ENCODE measurements at regions not wholly inside any gene's neighbourhood (a gene's known extent, or its start where the extent isn't known, plus 50 kb on each side); places are given as distances from the start of the nearest gene placed in this dataset.
"Not testable (repeated sequence)": the region's sequence is repeated elsewhere in the genome, so short reads cannot be mapped to it uniquely, and the experiment has no call there.

DNA sequence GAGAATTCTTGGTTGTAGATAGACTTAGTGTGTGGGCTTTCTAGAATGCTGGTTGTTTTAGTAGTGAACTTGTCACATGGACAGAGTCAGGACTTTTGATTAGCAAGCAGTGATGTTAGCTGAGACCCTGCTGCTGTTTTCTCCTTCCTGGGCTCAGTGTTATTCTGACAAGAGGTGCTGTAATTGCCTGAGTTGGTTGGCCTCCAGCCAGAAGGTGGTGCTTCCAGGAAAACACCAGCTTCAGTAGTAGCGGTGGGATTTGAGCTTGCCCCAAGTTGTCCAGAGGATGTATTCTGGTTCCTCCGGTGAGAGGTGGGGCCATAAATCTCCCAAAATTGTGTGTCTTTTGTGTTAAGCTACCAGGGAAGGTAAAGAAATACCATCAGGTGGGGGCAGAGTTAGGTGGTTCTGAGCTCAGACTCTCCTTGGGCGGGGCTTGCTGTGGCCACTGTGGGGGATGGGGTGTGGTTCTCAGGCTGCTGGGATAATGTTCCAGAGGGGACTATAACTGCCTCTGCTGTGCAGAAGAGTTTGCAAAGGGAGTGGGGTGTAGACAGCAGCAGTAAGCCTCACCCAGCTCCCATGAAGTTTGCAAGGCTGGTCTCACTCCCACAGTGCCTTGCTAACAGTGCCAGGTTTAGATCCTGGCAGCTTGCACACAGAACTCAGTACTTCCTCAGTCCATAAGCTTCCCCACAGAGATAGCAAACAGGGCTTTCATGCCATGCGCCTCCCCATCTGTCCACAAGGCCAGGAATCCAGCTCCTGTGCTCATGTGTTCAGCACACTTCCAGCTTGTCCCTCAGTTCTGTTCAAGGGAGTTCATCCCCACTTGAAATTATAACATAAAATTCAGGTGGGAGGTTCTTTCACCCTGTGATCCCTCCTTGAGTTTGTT, 278.4 kb upstream of the PTCHD4 start:
- no peak for DNase-seq (ENCODE audit: low read depth)

DNA sequence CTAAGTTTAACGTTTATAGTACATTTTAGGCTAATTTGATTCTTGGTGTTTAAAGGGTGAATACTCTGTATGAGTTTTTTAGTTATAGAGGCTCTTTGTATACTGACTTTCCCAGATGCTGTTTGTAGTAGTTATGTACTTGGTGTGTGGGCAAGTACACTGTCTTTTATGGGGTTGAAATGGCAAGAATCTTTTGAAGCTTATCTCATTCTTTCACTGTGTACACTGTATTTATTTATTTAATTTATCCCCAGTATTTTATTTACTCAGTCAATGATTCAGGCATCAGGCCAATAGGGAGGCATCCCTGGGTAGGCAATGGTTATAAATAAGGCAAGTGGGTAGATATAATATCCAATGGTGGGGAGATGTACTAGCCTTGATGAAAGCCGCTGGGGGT, 277.0 kb upstream of the PTCHD4 start:
- DNase-seq (ENCODE audit: low read depth) = no peak

DNA sequence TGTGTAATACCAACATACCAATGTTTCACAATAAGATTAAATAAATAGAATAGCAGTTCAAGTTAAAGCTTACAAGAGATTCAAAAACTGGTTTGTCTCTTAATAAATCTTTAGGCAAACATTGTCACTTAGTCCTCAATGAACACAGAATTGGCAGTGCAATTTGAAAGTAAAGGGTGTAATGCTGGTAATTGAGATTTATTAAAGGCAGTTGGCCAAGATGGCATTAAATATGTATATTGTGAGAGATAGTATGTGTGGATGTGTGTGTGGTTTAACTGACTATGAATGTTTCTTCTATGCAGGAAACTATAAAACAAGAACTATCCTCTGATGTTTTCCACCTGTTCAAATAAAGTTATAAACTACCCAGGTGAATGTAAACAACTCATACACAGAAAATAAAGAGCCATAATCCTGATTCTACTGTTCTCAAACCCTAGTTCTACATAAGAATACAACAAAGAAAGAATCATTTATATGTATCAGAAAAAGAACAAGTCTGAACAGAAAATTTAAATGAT, 267.9 kb upstream of the PTCHD4 start:
- DNase-seq (ENCODE audit: low read depth) = no peak

DNA sequence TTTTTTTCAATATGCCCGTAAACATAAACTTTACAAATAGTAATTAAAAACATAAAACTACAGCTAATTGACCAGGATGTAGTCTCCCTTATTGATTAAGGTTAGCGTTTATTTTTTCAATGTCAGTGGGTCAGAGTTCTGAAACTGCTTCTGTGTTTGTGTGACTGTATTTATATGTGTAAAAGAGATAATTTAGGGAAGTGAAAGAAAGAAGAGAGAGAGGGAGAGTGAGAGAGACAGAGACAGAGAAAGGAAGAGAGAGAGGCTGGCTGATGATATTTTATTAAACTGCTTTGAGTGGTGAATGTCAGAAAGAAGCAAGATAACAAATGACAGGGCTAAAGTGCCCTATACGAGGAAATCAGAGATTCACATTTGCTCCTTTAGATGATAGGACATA, 266.1 kb upstream of the PTCHD4 start:
- DNase-seq (ENCODE audit: low read depth) = no peak

DNA sequence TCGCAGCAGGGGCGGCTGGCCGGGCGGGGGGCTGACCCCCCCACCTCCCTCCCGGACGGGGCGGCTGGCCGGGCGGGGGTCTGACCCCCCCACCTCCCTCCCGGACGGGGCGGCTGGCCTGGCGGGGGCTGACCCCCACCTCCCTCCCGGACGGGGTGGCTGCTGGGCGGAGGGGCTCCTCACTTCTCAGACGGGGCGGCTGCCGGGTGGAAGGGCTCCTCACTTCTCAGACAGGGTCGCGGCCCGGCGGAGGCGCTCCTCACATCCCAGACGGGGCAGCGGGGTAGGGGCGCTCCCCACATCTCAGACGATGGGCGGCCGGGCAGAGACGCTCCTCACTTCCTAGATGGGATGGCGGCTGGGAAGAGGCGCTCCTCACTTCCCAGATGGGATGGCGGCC, 260.2 kb upstream of the PTCHD4 start:
- DNase-seq (ENCODE audit: low read depth) = not testable (repeated sequence)

DNA sequence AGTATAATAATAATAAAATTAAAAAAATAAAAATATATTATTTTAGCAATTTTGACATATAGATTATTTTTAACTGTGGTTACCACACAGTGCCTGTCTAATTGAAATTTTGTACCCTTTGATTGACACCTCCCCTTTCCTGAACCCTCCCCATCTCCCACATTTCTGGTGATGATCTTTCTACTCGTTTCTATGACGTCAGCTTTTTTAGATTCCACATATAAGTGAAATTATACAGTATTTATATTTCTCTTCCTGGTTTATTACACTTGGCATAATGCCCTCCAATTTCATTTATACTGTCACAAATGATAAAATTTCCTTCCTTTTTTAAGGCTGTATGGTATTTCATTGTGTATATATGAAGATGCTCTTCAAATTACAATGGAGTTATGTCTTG, 258.1 kb upstream of the PTCHD4 start:
- no peak for DNase-seq (ENCODE audit: low read depth)

DNA sequence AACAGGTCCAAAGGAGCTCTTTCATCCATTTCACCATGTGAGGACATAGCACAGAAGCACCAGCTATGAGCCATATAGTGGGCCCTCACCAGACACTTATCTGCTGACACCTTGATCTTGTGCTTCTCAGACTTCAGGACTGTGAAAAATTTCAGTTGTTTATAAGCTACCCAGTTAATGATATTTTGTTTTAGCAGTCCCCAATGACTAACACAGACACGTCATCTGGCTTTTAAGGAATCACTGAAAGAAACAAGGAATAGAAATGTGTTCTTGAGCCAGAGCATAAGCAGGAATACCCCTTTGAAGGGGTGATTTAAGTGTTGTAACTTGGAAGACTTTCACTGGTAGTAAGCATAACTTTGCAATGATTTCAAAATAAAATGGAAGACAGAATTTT, 214.7 kb upstream of the PTCHD4 start:
- no peak for DNase-seq (ENCODE audit: low read depth)

DNA sequence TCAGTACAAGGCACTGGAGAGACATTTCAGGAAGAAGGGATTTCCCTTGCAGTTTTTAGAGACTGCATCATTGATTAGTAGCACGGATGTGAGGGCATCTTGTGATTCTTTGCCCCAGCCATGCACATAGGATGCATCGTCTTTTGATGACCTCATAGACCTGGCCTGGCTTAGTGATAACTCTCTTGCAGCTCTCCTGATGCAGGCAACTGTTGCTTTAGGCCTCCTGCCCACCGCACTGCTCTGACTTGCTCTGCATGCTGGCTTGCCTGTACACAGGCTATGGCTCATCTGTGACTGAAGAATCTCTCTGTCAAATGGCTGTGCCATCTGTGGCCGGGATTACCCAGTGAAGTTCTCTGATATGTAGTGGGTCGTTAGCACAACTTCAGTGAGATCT, 207.7 kb upstream of the PTCHD4 start:
- peak; percentile 23 for DNase-seq (ENCODE audit: low read depth)

DNA sequence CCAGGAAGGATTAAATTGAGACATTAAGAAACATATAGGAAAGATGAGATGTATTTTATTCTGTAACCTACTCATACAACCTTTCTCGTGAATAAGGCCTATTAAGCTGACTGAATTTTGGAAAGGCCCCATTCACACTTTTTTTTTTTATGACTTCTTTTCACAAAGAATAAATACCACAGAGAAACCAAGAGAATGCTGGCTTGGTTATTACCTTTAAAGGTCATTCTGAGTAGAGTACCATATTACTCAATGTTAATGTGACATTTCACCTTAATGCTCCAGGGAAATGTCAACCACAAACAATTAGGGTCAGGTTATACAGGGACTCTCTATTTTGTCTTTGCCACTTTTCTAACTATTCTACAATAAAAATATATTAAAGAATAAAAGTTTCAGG, 204.9 kb upstream of the PTCHD4 start:
- DNase-seq (ENCODE audit: low read depth) = no peak

DNA sequence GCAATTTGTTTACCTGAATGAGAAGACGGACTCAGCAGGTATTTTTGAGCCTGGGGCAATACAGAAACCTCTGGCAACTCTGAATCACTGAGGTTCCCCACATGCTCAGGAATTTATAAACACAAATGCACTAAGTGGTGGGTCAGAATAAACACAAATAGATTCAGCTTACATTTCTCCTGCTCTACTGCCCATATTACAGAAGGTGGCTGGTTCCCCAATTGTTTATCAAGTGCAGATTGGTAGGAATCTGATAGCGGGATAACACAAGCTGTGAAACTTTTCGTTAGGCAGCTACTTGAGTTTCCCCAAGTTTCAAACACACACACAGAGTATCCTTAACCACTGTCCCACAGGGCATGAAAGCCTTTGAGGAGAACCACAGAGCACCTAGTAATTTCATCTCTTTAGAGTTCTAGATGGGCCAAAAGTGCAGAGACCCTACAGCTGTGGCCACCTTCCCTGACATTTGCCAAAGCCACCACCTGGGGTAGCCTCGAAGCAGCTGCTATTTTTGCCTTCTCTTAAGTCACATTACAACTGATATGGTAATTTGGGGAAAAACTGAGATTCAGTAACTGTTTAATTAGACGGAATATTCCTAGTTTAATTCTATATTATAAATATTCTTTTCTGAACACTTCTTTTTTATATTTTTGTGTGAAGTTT, 204.2 kb upstream of the PTCHD4 start:
- DNase-seq (ENCODE audit: low read depth) = no peak

DNA sequence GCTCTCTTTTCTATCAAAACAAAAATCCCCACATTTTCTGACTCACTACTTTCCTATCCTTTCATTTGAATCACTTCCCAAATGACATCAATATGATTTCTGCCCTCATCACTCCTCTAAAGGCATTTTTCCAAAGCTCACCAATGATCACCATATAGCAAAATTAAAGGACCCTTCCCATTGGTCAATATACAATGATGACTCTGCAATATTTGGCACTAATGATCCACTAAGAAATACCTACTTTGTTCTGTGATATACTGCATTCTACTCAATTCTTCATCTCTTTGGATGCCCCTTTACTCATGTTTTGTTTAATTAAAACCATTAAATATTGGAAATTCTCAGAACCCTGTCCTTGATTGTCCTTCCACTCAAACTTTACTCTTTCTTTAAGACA, 200.3 kb upstream of the PTCHD4 start:
- no peak for DNase-seq (ENCODE audit: low read depth)

DNA sequence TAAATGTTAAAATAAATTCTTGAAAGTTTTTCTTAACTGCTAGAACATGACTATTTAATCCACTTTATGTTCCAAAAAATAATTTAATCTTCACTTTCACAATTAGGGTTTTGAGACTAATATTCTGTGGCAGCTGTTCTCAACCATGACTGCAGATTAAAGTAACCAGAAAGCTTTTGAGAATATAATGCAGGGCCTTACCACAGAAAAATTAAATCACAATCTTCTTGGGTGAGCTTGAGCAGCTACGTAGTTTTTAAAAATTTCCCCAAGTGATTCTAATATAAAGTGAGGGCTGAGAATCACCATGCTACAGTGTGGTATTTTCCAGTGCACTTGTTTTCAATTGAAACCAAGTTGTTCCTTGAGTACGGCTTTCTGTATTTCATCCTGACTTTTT, 196.6 kb upstream of the PTCHD4 start:
- no peak for DNase-seq (ENCODE audit: low read depth)

DNA sequence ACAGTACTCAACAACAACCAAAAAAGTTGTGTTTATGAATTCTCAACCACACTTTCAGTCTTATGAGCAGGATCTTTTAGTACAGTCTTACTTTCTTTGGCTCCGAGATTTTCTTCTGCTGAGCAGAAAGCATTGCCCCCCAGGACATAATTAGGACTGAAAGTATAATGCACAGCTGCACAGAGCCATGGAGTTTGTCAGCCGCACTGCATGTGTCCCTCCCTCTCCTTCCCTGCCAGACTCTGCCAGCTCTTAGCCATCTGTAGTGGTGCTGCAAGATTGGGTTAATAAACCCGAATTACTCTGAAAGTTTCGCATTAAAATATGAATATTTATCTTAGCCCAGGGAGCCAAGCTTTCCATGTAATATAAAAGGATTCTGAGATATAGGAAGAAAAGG, 179.6 kb upstream of the PTCHD4 start:
- DNase-seq (ENCODE audit: low read depth) = no peak

DNA sequence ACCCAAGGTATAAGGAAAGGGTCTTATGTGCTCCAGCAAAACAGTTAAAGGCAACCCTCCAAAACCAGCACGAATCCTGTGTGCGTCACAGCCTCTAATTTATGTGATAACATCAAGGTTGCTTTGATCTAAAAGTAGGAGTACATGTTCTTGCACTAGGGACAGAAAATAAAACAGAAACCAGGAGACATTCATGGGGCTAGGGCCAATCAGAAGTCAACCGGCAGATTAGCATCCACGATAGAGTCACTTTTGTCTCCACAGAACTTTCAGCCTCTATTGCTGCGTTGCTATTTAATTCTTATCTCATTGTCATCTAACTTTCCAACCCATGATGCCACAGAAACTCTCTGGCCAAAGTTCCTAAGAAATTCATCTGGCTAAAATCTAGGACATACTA, 178.8 kb upstream of the PTCHD4 start:
- DNase-seq (ENCODE audit: low read depth) = no peak

DNA sequence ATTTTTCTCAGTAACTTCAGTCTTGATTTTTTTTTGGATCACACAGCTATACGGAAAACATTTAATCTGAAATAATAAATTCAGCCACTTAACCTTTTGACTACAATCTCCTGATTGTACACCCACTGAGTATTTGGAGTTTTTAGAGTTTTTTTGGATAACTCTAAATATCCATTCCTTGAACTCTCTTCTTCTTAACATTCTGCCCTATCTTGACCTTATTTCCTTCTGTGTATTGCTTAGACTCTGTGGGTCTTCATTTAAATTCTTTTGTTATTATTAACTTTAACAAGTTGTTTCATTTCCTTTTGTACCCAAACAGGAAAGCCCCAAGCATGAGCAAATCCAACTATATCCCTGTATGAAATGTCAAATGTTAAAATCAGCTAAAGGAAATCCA, 170.2 kb upstream of the PTCHD4 start:
- DNase-seq (ENCODE audit: low read depth) = no peak

DNA sequence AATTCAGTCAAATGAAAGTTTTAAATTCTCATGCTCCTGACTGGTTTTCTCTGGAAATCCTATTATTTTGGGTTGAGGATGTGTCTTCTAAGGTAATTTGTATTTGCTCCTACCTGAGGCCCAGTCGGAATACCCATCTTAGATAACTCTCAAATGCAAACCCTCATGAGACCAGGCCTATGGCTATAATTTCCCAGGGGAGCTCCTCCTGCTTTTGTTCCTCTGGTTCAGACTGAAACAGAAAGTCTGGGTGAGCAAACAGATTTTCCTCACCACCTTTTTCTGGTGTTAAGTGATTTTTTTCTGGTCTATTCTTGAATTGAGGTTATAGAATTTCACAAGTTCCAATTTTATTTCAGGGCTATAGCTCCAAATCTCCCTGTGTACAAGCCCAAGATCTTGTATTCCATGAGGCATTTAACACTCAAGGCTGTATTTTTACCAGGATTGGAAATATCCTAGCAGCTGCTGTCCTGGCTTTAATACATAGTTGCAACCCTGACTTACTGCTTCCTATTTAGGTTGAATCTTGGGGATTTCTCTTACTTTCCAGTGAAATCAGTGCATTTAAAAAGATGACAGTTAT, 169.1 kb upstream of the PTCHD4 start:
- no peak for DNase-seq (ENCODE audit: low read depth)

DNA sequence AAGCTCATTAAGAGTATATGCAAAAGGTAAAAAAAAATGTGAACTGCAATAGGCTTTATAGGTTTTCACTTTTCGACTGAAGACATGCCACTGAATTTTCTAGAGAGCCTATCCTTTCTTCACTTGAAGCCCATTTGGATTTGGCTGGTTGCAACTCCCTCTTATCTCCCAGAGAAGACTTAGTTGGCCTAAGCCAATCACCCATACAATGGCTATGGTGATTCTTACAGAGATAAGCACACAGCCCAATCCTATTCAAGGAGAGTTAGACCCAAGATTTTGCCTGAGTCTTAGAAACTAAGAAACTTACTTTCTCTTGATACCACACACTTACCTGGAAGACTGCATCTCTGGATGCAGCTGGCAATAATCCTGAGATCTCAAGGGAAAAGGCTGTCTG, 167.3 kb upstream of the PTCHD4 start:
- no peak for DNase-seq (ENCODE audit: low read depth)

DNA sequence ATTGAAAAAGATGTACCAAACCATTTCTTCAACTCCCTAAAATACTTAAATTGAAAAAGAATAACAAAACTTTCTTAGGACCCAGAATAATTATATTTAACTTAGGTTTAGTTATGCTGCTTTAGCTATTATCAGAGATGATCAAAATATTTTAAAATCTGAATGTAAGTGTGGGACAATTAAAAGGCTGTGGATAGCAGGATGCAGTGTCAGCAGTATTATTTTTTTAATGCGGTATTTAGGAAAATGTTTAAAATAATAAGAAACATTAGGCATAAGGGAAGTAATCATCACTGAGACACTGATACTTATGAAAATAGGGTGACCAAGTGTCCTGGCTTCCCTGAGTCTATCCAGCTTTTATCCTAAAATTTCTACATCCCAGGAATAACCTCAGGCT, 161.5 kb upstream of the PTCHD4 start:
- DNase-seq (ENCODE audit: low read depth) = no peak

DNA sequence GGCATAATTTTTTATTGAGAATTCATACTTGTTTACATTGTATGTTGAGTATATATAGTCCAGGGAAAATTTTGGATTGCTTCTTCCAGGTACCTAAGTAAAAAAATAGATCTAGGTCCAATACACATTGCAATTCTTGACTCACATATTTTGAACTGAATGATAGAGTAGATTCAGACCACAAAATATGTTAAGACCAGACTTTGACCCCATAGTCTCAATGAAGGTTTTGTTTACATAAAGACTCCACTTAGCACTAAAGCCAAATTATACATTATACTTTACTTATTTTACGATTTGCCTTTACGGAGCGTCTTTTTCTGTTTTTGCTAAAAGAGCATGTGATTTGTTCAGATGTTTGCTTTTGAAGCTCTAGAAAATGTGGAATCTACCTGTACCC, 144.1 kb upstream of the PTCHD4 start:
- DNase-seq (ENCODE audit: low read depth) = no peak

DNA sequence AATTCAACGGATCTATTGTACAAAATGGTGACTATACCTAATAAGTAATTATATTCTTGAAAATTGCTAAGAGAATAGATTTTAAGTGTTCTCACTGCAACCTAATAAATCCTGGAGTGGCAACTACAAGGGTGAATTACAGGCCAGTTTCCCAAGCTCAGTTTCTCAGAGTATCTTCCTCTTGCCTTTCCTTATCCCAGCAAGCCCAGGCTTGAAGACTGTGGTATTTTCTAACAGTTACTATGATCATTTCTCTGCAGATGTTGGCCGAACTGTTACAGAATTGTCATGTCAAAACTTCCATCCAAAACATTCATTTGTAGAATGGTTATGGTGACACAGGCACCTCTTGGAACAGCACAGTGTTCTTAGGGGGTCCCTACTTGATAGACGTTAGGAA, 138.1 kb upstream of the PTCHD4 start:
- DNase-seq (ENCODE audit: low read depth) = no peak

DNA sequence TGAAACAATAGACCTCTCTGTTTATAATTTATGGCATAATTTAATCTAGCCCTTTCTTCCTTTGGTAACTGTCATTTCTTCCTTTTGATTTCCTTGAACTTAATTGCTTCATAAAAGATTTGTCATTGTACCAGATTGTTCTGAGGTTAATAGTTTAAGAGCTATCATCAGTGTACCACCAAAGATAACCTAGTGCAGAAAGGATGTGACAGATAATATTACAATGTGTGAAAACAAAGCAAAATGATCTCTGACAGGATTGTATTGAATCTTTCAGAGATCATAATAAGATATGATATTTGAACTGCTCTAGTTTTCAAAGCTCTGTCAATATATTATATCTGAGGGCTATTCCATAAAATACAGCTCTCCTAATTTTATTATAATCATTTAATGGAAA, 132.1 kb upstream of the PTCHD4 start:
- DNase-seq (ENCODE audit: low read depth) = no peak

DNA sequence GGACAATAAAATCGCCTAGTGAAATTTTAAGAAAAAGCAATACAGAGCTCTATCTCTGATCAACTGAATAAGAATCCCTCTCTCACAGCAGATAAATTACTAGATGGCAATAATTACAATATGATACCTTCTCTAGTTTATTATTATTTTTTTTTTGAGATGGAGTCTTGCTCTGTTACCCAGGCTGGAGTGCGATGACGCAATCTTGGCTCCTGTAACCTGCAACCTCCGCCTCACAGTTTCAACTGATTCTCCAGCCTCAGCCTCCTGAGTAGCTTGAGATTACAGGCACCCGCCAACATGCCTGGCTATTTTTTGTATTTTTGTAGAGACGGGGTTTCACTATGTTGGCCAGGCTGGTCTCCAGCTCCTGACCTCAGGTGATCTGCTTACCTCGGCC, 129.3 kb upstream of the PTCHD4 start:
- DNase-seq (ENCODE audit: low read depth) = no peak

DNA sequence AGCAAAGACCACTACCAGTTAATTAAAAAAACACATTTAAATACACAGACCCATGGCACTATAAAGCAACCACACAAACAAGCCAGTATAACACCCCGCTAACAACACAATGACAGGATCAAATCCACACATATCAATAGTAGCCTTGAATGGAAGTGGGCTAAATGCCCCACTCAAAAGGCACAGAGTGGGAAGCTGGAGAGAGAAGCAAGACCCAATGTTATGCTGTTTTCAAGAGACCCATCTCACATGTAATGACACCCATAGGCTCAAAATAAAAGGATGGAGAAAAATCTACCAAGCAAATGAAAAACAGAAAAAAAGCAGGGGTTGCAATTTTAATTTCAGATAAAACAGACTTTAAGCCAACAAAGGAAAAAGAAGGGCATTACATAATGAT, 125.4 kb upstream of the PTCHD4 start:
- DNase-seq (ENCODE audit: low read depth) = no peak

All from stromal cell of bone marrow (primary cell).